Activated T-cell treated with anti-CD3 and anti-CD28 coated beads for 1 hour (primary cell): ENCODE measurements at regions not wholly inside any gene's neighbourhood (a gene's known extent, or its start where the extent isn't known, plus 50 kb on each side); places are given as distances from the start of the nearest gene placed in this dataset.
"Not testable (repeated sequence)": the region's sequence is repeated elsewhere in the genome, so short reads cannot be mapped to it uniquely, and the experiment has no call there.

Experiments
- DNase-seq: peaks from one replicate; pipeline ENCODE4 v3.0.0-alpha.2; 2020; ENCODE audit warnings: low read depth

DNA sequence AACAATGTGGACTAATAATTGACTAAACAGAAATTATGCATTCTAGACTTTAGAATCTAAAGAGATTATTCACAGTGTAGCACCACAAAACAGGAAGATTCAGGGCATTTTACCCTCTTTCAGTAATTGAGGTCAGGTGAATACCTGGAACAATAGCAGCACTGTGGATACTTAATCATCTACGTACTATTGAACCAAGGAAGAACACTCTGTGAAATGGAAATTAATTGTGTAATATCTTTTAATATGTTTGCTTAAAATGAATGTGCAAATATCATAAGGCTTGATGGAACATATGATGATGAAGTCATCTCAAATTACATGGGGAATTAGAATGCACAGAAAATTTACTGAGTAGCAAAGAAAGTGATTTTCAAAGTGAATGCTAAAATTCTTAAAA is 68.5 kb upstream of the MAP9 start:
- DNase-seq = no peak

DNA sequence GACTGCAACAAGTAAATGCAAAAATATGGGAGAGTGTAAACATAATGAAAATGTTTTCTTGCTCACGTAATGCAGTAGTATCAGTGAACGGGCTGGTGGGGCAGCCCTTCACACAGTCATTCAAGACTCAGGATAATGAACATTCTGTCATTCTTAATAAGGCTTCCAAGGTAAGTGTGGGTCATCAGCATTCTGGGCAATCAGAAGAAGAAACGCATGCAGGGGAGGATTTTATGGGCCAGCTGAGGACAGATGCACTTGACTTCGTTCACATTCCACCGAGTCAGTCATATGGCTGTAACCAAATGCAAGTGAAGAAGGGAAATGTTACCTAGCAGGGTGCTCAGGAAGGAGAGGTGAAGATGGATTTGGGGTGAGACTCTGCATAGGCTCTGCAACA is 68.0 kb upstream of the MAP9 start:
- no peak for DNase-seq

DNA sequence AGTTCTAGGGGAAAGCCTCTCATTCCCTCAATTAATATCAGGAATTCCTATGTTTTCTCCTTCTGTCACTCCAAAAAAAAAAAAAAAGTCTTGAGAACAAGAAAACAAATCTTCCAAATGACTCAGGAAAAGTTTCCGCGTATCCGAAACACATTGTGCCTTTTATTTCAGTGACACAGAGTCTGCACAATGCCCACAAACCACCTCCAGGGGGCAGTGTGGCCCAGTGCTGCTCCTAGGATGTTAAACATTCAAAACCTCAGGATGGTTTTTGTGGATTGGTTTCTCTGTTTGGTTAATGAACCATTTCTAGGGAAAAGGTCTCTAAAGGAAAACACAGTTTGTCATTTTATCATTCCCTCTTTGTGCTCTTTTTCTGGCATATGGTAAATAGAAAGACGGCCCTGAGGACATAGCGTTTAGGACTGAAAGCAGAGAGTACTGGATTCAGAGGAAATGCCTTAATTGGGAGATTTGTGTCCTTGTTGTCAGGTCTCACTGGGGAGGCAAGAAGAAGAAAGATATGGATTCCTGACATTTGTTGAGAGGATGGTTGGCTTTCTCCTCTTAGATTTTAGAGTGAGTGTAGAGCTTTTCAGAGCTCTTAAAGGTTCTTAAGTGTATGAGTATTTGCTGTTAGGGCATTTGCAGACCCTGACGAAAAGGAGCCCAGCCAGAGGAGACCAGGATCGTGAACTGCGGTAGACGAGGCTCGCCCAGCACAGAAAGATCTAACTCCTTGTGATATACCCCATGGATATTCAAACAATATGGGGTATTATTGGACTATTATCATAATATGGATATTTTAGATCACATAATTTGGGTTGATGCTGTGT is 65.7 kb upstream of the MAP9 start:
- peak; percentile 39 for DNase-seq

DNA sequence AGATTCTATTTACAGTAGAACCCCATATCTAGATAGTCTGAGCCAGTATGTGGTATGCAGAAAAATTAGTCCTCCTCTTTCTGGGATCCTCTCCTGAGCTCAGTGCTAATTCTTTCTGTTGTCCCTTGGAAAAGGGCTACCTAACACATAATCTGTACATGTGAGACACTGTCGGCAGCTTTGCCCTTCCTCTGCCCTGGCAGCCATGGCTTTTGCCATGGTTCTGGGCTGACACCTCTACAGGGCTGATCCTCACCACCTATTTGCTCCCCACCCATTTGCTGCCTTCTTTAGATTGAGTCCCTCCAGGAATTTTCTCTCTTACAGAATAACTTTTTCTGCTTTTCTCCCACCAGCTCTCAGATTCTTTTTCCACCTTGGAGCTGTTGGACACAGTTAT is 64.7 kb upstream of the MAP9 start:
- DNase-seq = no peak

DNA sequence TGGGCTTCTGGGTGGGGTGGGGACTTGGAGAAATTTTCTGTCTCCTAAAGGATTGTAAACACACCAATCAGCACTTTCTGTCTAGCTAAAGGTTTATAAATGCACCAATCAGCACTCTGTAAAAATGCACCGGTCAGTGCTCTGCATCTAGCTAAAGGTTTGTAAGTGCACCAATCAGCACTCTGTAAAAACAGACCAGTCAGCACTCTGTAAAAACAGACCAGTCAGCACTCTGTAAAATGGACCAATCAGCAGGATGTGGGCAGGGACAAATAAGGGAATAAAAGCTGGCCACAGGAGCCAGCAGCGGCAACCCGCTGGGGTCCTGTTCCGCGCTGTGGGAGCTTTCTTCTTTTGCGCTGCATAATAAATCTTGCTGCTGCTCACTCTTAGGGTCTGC is 63.0 kb upstream of the MAP9 start:
- not testable (repeated sequence) for DNase-seq

DNA sequence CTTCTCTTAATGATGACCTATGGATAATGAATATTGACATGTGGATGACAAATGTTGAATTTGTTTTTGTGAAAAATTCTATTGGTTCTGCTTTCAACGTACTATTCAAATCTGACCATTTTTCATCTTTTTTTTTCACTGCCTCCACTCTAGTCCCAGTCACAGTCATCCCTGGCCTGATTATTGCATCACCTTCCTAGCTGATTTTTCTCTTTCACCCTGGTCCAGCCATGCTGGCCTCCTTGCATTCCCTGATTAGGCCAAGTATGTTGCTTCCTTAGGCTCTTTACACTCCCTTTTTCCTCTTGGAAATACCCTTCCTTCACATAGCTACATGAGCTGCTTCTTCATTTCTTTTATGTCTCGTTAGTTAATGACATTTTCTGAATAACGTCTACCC is 58.1 kb upstream of the MAP9 start:
- DNase-seq = no peak

DNA sequence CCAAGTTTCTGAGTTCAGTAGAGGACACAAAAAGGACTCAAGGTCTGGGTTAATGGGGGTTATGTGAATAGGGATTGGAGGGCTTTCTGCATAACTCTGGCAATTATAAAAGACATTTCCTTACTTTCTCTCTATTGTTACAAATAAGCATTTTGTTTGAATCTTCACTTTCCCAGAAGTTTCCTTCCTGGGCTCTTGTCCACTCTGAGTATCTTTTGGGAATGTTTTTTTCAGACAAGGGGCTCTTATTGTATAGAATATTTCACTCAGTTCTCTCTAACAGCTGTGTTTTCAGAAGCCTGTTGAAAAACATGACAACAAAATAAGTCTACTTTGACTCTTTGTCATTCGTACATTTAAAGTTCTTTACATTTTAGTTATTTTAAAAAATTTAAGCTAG is 57.6 kb upstream of the MAP9 start:
- DNase-seq = no peak

DNA sequence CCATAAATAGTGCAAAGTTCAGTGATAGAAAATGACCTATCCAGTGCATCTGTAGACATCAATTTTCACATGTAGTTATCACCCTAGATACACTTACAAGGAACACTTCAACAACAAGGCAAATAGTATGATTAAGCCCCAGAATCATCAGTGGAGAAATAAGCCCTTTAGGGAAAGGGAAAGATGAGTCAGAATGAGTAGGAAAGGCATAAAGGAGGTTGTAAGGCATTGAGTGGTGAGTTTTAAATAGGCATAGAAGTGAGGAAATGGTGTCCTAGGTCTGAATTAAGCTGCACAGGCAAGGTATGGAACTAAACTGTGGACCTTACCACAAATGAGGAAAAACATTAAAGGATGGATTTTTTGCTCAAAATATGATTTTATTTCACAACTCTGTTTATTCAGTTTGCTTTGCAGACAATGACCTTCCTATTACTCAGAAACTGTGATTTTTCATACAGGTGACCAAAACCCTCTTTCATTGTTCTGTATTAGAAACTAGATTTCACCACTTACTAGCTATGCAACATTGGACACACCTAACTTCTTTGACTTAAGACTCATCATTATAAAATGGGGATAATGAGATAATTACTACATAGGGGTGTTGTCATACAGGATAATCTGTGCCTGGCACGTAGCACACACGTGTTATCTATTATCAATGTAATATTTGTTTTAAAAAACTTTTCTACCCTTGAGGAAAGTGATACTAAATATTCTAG is 57.0 kb upstream of the MAP9 start:
- no peak for DNase-seq

DNA sequence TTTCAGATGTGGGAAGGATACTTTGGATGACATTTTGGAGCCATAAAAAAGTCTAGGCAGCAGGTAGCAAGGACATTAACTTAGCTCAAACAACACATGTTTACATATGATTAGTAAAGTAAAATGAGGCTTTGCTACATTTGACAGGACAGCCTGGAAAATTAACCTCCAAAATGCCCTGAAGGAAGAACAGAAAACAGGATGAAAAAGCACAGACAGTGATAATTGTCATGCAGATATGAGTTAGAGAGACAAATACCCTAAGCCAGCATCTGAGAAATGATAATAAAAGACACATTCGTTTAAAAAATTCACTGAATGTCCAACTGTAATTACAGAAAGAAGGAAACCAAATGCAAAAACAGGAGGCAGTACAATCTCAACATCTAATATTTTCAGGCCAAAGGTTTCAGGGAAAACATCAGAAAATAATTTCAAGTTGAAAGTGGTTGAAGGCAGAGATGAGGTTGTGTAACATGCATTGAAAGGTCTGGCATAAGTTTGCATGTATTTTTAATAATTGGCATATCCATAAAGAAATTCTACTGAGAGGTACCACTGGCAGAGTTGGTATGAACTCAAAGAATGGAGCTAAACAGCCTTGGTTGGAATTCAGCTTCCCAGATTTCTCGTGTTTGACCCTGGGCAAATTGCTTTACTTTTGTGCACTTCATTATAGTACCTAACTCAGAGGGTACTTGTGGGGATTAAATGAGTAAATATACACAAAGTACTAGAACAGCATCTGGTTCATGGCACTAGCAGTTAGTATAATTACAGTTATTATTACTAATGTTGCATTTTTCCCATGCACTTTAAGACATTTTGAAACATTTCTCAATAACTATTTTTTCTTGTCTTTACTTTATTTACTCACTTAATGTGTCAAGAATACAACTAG is 54.4 kb upstream of the MAP9 start:
- no peak for DNase-seq

DNA sequence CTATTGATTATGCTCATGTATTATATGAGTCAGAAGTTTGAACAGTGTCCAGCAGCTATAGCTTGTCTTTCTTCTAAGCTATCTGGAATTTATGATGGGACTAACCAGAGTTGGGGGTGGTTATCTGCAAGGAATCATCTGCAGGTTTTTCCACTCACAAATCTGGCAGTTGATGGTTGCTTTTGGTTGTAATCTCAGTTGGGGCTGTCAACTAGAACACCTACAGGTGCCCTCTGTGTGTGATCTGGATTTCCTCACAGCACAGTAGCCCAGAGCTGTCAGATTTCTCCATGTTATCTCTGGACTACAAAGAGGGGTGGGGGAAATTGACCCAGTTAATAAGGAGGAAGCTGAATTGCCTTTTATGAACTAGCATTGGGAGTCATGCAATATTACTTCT is 51.4 kb upstream of the MAP9 start:
- no peak for DNase-seq

DNA sequence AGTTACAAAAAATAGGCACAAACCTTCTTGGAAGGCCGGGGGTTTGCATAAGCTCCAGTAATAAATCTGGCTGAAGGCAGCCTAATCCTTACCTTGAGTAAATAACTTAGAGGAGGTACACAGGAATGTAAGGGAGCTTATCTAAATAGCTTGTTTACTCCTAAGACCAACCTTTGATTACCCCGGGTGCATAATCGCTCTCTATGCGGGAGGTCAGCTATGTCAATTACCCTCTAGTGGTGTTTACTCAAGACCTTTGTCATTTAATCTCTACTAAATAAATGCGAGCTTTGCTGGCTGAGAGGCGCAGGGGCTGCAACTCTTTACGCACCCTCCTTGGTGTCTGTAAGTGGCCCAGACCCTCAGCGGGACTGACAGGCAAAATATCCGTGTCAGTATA is 50.2 kb upstream of the MAP9 start:
- DNase-seq = no peak
